ENCODE measurements at regions not wholly inside any gene's neighbourhood (a gene's known extent, or its start where the extent isn't known, plus 50 kb on each side); places are given as distances from the start of the nearest gene placed in this dataset.

GRCh38 chr3:24828011-24828410 lies 333.4 kb upstream of the THRB start:
- H3K36me3 ChIP-seq (replicated peaks; ENCODE audit: insufficient read depth, low read length): no peaks in the 10 kb centered on the region
- no peak overlapping the region for H3K27ac ChIP-seq (ENCODE audit: low read length)
- H3K9me3 ChIP-seq (replicated peaks; ENCODE audit: insufficient read depth, low read length): no peaks in the 10 kb centered on the region
- no peaks in the 10 kb centered on the region for H3K79me2 ChIP-seq (ENCODE audit: low read length)
- H3K4me1 ChIP-seq (ENCODE audit: low read length): no peaks in the 10 kb centered on the region
- H2AFZ ChIP-seq (ENCODE audit: low read length): no peak overlapping the region
- H4K20me1 ChIP-seq (ENCODE audit: insufficient read depth, low read length): no peaks in the 10 kb centered on the region
- no peaks in the 10 kb centered on the region for H3K9me2 ChIP-seq (replicated peaks; ENCODE audit: insufficient read depth, low read length)
- no peak overlapping the region for H3K4me2 ChIP-seq (ENCODE audit: low read depth, low read length)
- no peak for DNase-seq
- H3K4me3 ChIP-seq (ENCODE audit: low read length): no peak overlapping the region
- no peaks in the 10 kb centered on the region for H3F3A ChIP-seq (ENCODE audit: insufficient read depth, low read length)
- TF ChIP-seq EZH2phosphoT487 (IDR thresholded peaks at IDR 0.05; ENCODE audit: low read length) (no peak), EZH2 (optimal IDR thresholded peaks at IDR 0.05; ENCODE audit: low read depth, low read length) (no peak)
- TF ChIP-seq, protein P1, sequence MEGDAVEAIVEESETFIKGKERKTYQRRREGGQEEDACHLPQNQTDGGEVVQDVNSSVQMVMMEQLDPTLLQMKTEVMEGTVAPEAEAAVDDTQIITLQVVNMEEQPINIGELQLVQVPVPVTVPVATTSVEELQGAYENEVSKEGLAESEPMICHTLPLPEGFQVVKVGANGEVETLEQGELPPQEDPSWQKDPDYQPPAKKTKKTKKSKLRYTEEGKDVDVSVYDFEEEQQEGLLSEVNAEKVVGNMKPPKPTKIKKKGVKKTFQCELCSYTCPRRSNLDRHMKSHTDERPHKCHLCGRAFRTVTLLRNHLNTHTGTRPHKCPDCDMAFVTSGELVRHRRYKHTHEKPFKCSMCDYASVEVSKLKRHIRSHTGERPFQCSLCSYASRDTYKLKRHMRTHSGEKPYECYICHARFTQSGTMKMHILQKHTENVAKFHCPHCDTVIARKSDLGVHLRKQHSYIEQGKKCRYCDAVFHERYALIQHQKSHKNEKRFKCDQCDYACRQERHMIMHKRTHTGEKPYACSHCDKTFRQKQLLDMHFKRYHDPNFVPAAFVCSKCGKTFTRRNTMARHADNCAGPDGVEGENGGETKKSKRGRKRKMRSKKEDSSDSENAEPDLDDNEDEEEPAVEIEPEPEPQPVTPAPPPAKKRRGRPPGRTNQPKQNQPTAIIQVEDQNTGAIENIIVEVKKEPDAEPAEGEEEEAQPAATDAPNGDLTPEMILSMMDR (IDR thresholded peaks at IDR 0.05; ENCODE audit: low read length): no peak
- no peak overlapping the region for H3K9ac ChIP-seq (ENCODE audit: low read length)
- H3K27me3 ChIP-seq (replicated peaks; ENCODE audit: insufficient read depth, low read length): no peaks in the 10 kb centered on the region

GRCh38 chr3:24828551-24828950 lies 333.9 kb upstream of the THRB start:
- no peaks in the 10 kb centered on the region for H3K9me2 ChIP-seq (replicated peaks; ENCODE audit: insufficient read depth, low read length)
- H3K4me2 ChIP-seq (ENCODE audit: low read depth, low read length): no peak overlapping the region
- H3K9me3 ChIP-seq (replicated peaks; ENCODE audit: insufficient read depth, low read length): no peaks in the 10 kb centered on the region
- no peaks in the 10 kb centered on the region for H4K20me1 ChIP-seq (ENCODE audit: insufficient read depth, low read length)
- no peak overlapping the region for H3K27ac ChIP-seq (ENCODE audit: low read length)
- TF ChIP-seq EZH2phosphoT487 (IDR thresholded peaks at IDR 0.05; ENCODE audit: low read length) (no peak), EZH2 (optimal IDR thresholded peaks at IDR 0.05; ENCODE audit: low read depth, low read length) (no peak)
- TF ChIP-seq, protein P1 (IDR thresholded peaks at IDR 0.05; ENCODE audit: low read length): no peak
- H3K79me2 ChIP-seq (ENCODE audit: low read length): no peaks in the 10 kb centered on the region
- no peaks in the 10 kb centered on the region for H3F3A ChIP-seq (ENCODE audit: insufficient read depth, low read length)
- H3K27me3 ChIP-seq (replicated peaks; ENCODE audit: insufficient read depth, low read length): no peaks in the 10 kb centered on the region
- no peak overlapping the region for H3K9ac ChIP-seq (ENCODE audit: low read length)
- DNase-seq: no peak
- no peaks in the 10 kb centered on the region for H3K36me3 ChIP-seq (replicated peaks; ENCODE audit: insufficient read depth, low read length)
- no peak overlapping the region for H2AFZ ChIP-seq (ENCODE audit: low read length)
- no peaks in the 10 kb centered on the region for H3K4me1 ChIP-seq (ENCODE audit: low read length)
- H3K4me3 ChIP-seq (ENCODE audit: low read length): no peak overlapping the region

GRCh38 chr3:24829011-24829581 lies 334.4 kb upstream of the THRB start:
- Histone ChIP-seq H3K9me2 (replicated peaks; ENCODE audit: insufficient read depth, low read length) (no peaks in the 10 kb centered on the region), H3K4me2 (ENCODE audit: low read depth, low read length) (no peak overlapping the region), H3K79me2 (ENCODE audit: low read length) (no peaks in the 10 kb centered on the region), H3K4me1 (ENCODE audit: low read length) (no peaks in the 10 kb centered on the region), H3K9me3 (replicated peaks; ENCODE audit: insufficient read depth, low read length) (no peaks in the 10 kb centered on the region), H3K4me3 (ENCODE audit: low read length) (no peak overlapping the region), H3K9ac (ENCODE audit: low read length) (no peak overlapping the region), H2AFZ (ENCODE audit: low read length) (no peak overlapping the region), H3F3A (ENCODE audit: insufficient read depth, low read length) (no peaks in the 10 kb centered on the region), H3K27ac (ENCODE audit: low read length) (no peak overlapping the region), H3K36me3 (replicated peaks; ENCODE audit: insufficient read depth, low read length) (no peaks in the 10 kb centered on the region), H3K27me3 (replicated peaks; ENCODE audit: insufficient read depth, low read length) (no peaks in the 10 kb centered on the region), H4K20me1 (ENCODE audit: insufficient read depth, low read length) (no peaks in the 10 kb centered on the region)
- no peak for DNase-seq
- TF ChIP-seq EZH2phosphoT487 (IDR thresholded peaks at IDR 0.05; ENCODE audit: low read length): no peak
- no peak for TF ChIP-seq EZH2 (optimal IDR thresholded peaks at IDR 0.05; ENCODE audit: low read depth, low read length)
- TF ChIP-seq, protein P1 (IDR thresholded peaks at IDR 0.05; ENCODE audit: low read length): no peak
